ENCODE measurements at regions not wholly inside any gene's neighbourhood (a gene's known extent, or its start where the extent isn't known, plus 50 kb on each side); places are given as distances from the start of the nearest gene placed in this dataset.

- ATAC-seq (replicated peaks in 1 of 4) (peak; percentile 67 to 77 (median 73)), DNase-seq (peak in 1 of 35 experiments; percentile 23)
- H3K4me1 Mint-ChIP-seq: peaks cover 50 to 55% (median 51%) of the 10 kb centered on the region in 3 donors
- CTCF ChIA-PET: interaction anchor here in 1 of 2 donors (0.5 kb wide), 1 partner anchor 225 kb away, joined by 5 read pairs; no protein-coding TSS in a partner anchor
- H3K9me3 ChIP-seq: no peaks in the 10 kb centered on the region
- peak overlapping the region; percentile 65 for H3K27ac ChIP-seq (ENCODE audit: low read length)
- no peaks in the 10 kb centered on the region for H3K36me3 ChIP-seq (ENCODE audit: control insufficient read depth in 2 of 2, extremely low read depth in 1 of 2, insufficient read depth in 1 of 2, low read length in 1 of 2)
- H3K36me3 Mint-ChIP-seq: peaks cover 8% of the 10 kb centered on the region
- H3K27me3 Mint-ChIP-seq: no peaks in the 10 kb centered on the region
- H3K27me3 ChIP-seq (replicated peaks in 1 of 2; ENCODE audit: control insufficient read depth in 2 of 2, extremely low read depth in 1 of 2, insufficient read depth in 2 of 2, low read length in 1 of 2): no peaks in the 10 kb centered on the region
- no CpG with 5 or more reads among the region's 5 CpGs for WGBS (ENCODE audit: insufficient coverage)
- H3K4me1 ChIP-seq (ENCODE audit: control insufficient read depth in 1 of 2, extremely low read depth in 1 of 2, insufficient read depth in 2 of 2, low read length in 2 of 2): peaks cover 3 to 14% of the 10 kb centered on the region in 2 experiments
- POLR2A ChIA-PET: interaction anchor here in 1 of 2 donors (1.0 kb wide), 1 partner anchor 251 kb away, joined by 3 read pairs; no protein-coding TSS in a partner anchor
- no peak overlapping the region for H3K4me3 ChIP-seq (ENCODE audit: control insufficient read depth in 1 of 2, extremely low read depth in 1 of 2, low read length in 1 of 2)
- H3K27ac Mint-ChIP-seq: peak overlapping the region; percentile 92 to 93
- peak overlapping the region; percentile 11 to 39 (median 37) for H3K4me3 Mint-ChIP-seq
- H3K9me3 Mint-ChIP-seq: peaks cover 3 to 16% (median 4%) of the 10 kb centered on the region in 3 donors
These were observed 225.3 kb upstream of the B3GALT2 start for GRCh38 chr1:193411714-193412113.

- no peaks in the 10 kb centered on the region for H3K36me3 ChIP-seq (ENCODE audit: control insufficient read depth in 2 of 2, extremely low read depth in 1 of 2, insufficient read depth in 1 of 2, low read length in 1 of 2)
- POLR2A ChIA-PET: interaction anchor here in 1 of 2 donors (1.0 kb wide), 1 partner anchor 251 kb away, joined by 3 read pairs; no protein-coding TSS in a partner anchor
- ATAC-seq (replicated peaks in 1 of 4): no peak
- no peak for DNase-seq
- CTCF ChIA-PET: no interaction called here
- Mint-ChIP-seq H3K4me3 (no peak overlapping the region), H3K4me1 (peaks cover 50 to 54% (median 50%) of the 10 kb centered on the region in 3 donors), H3K36me3 (peaks cover 8% of the 10 kb centered on the region), H3K9me3 (peaks cover 3 to 16% (median 4%) of the 10 kb centered on the region in 3 donors), H3K27ac (peak overlapping the region; percentile 92 to 93), H3K27me3 (no peaks in the 10 kb centered on the region)
- no peaks in the 10 kb centered on the region for H3K9me3 ChIP-seq
- H3K27ac ChIP-seq (ENCODE audit: low read length): peak overlapping the region; percentile 65
- peaks cover 3 to 14% of the 10 kb centered on the region in 2 experiments for H3K4me1 ChIP-seq (ENCODE audit: control insufficient read depth in 1 of 2, extremely low read depth in 1 of 2, insufficient read depth in 2 of 2, low read length in 2 of 2)
- H3K4me3 ChIP-seq (ENCODE audit: control insufficient read depth in 1 of 2, extremely low read depth in 1 of 2, low read length in 1 of 2): no peak overlapping the region
- no peaks in the 10 kb centered on the region for H3K27me3 ChIP-seq (replicated peaks in 1 of 2; ENCODE audit: control insufficient read depth in 2 of 2, extremely low read depth in 1 of 2, insufficient read depth in 2 of 2, low read length in 1 of 2)
- no CpG with 5 or more reads among the region's 2 CpGs for WGBS (ENCODE audit: insufficient coverage)
These were observed 224.8 kb upstream of the B3GALT2 start for GRCh38 chr1:193411215-193411614.

- Histone ChIP-seq H3K4me3 (ENCODE audit: control insufficient read depth in 1 of 2, extremely low read depth in 1 of 2, low read length in 1 of 2) (no peak overlapping the region), H3K4me1 (ENCODE audit: control insufficient read depth in 1 of 2, extremely low read depth in 1 of 2, insufficient read depth in 2 of 2, low read length in 2 of 2) (peaks cover 3 to 14% of the 10 kb centered on the region in 2 experiments), H3K27me3 (replicated peaks in 1 of 2; ENCODE audit: control insufficient read depth in 2 of 2, extremely low read depth in 1 of 2, insufficient read depth in 2 of 2, low read length in 1 of 2) (no peaks in the 10 kb centered on the region), H3K9me3 (no peaks in the 10 kb centered on the region), H3K36me3 (ENCODE audit: control insufficient read depth in 2 of 2, extremely low read depth in 1 of 2, insufficient read depth in 1 of 2, low read length in 1 of 2) (no peaks in the 10 kb centered on the region), H3K27ac (ENCODE audit: low read length) (no peak overlapping the region)
- Mint-ChIP-seq H3K27ac (peak overlapping the region; percentile 76 to 84), H3K4me3 (no peak overlapping the region), H3K27me3 (no peaks in the 10 kb centered on the region), H3K9me3 (peaks cover 2 to 6% (median 3%) of the 10 kb centered on the region in 3 donors), H3K36me3 (peaks cover 5% of the 10 kb centered on the region), H3K4me1 (peaks cover 39 to 44% (median 42%) of the 10 kb centered on the region in 3 donors)
- DNase-seq (peak in 1 of 35 experiments; percentile 26), ATAC-seq (replicated peaks in 1 of 4) (no peak)
- 77% methylated on average over 7 of the region's 9 CpGs for WGBS (ENCODE audit: insufficient coverage)
- ChIA-PET POLR2A (no interaction called here), CTCF (interaction anchor here in 1 of 2 donors (0.5 kb wide), 1 partner anchor 9 kb away, joined by 3 read pairs; no protein-coding TSS in a partner anchor)
These were observed 222.4 kb upstream of the B3GALT2 start for GRCh38 chr1:193408782-193409293.

- peak in 1 of 35 experiments; percentile 67 for DNase-seq
- Mint-ChIP-seq H3K4me1 (peaks cover 23 to 36% (median 34%) of the 10 kb centered on the region in 3 donors), H3K36me3 (no peaks in the 10 kb centered on the region), H3K9me3 (no peaks in the 10 kb centered on the region), H3K4me3 (no peak overlapping the region), H3K27me3 (no peaks in the 10 kb centered on the region), H3K27ac (peak overlapping the region; percentile 62 to 82)
- Histone ChIP-seq H3K4me3 (ENCODE audit: control insufficient read depth in 1 of 2, extremely low read depth in 1 of 2, low read length in 1 of 2) (no peak overlapping the region), H3K27me3 (replicated peaks in 1 of 2; ENCODE audit: control insufficient read depth in 2 of 2, extremely low read depth in 1 of 2, insufficient read depth in 2 of 2, low read length in 1 of 2) (no peaks in the 10 kb centered on the region), H3K9me3 (no peaks in the 10 kb centered on the region), H3K4me1 (ENCODE audit: control insufficient read depth in 1 of 2, extremely low read depth in 1 of 2, insufficient read depth in 2 of 2, low read length in 2 of 2) (peaks cover 3 to 8% of the 10 kb centered on the region in 2 experiments), H3K36me3 (ENCODE audit: control insufficient read depth in 2 of 2, extremely low read depth in 1 of 2, insufficient read depth in 1 of 2, low read length in 1 of 2) (no peaks in the 10 kb centered on the region), H3K27ac (ENCODE audit: low read length) (no peak overlapping the region)
- WGBS (ENCODE audit: insufficient coverage): 33% methylated on average over 1 of the region's 4 CpGs
- ChIA-PET CTCF (interaction anchor here in 1 of 2 donors (0.6 kb wide), 1 partner anchor 1013 kb away, joined by 3 read pairs; no protein-coding TSS in a partner anchor), POLR2A (no interaction called here)
- ATAC-seq (replicated peaks in 1 of 4): peak; percentile 61 to 72 (median 66)
These were observed 220.5 kb upstream of the B3GALT2 start for GRCh38 chr1:193406901-193407300.

GRCh38 chr1:193404236-193404635 is 217.8 kb upstream of the B3GALT2 start:
- Histone ChIP-seq H3K27me3 (replicated peaks in 1 of 2; ENCODE audit: control insufficient read depth in 2 of 2, extremely low read depth in 1 of 2, insufficient read depth in 2 of 2, low read length in 1 of 2) (no peaks in the 10 kb centered on the region), H3K4me1 (ENCODE audit: control insufficient read depth in 1 of 2, extremely low read depth in 1 of 2, insufficient read depth in 2 of 2, low read length in 2 of 2) (peaks cover 0 to 3% of the 10 kb centered on the region in 2 experiments), H3K9me3 (no peaks in the 10 kb centered on the region), H3K4me3 (ENCODE audit: control insufficient read depth in 1 of 2, extremely low read depth in 1 of 2, low read length in 1 of 2) (no peak overlapping the region), H3K36me3 (ENCODE audit: control insufficient read depth in 2 of 2, extremely low read depth in 1 of 2, insufficient read depth in 1 of 2, low read length in 1 of 2) (no peaks in the 10 kb centered on the region), H3K27ac (ENCODE audit: low read length) (no peak overlapping the region)
- Mint-ChIP-seq H3K27me3 (no peaks in the 10 kb centered on the region), H3K27ac (no peak overlapping the region), H3K4me3 (no peak overlapping the region), H3K36me3 (no peaks in the 10 kb centered on the region), H3K4me1 (peaks cover 17 to 24% (median 23%) of the 10 kb centered on the region in 3 donors), H3K9me3 (no peaks in the 10 kb centered on the region)
- no peak for ATAC-seq (replicated peaks in 1 of 4)
- CTCF ChIA-PET: no interaction called here
- POLR2A ChIA-PET: no interaction called here
- WGBS (ENCODE audit: insufficient coverage): 100% methylated on average over 2 of the region's 2 CpGs
- no peak for DNase-seq

GRCh38 chr1:193402977-193403376 is 216.6 kb upstream of the B3GALT2 start:
- ChIA-PET CTCF (no interaction called here), POLR2A (interaction anchor here in 1 of 2 donors (0.6 to 0.8 kb wide), 2 partner anchors 32 to 728 kb away, joined by 3 to 4 read pairs; no protein-coding TSS in a partner anchor)
- peaks cover 0 to 3% of the 10 kb centered on the region in 2 experiments for H3K4me1 ChIP-seq (ENCODE audit: control insufficient read depth in 1 of 2, extremely low read depth in 1 of 2, insufficient read depth in 2 of 2, low read length in 2 of 2)
- H3K9me3 ChIP-seq: no peaks in the 10 kb centered on the region
- ATAC-seq (replicated peaks in 1 of 4) (no peak), DNase-seq (no peak)
- no peaks in the 10 kb centered on the region for H3K36me3 ChIP-seq (ENCODE audit: control insufficient read depth in 2 of 2, extremely low read depth in 1 of 2, insufficient read depth in 1 of 2, low read length in 1 of 2)
- Mint-ChIP-seq H3K27me3 (no peaks in the 10 kb centered on the region), H3K27ac (peak overlapping the region; percentile 13 to 57), H3K4me3 (no peak overlapping the region), H3K36me3 (no peaks in the 10 kb centered on the region), H3K4me1 (peaks cover 12 to 20% (median 19%) of the 10 kb centered on the region in 3 donors), H3K9me3 (no peaks in the 10 kb centered on the region)
- no peak overlapping the region for H3K4me3 ChIP-seq (ENCODE audit: control insufficient read depth in 1 of 2, extremely low read depth in 1 of 2, low read length in 1 of 2)
- no peaks in the 10 kb centered on the region for H3K27me3 ChIP-seq (replicated peaks in 1 of 2; ENCODE audit: control insufficient read depth in 2 of 2, extremely low read depth in 1 of 2, insufficient read depth in 2 of 2, low read length in 1 of 2)
- WGBS (ENCODE audit: insufficient coverage): no CpG with 5 or more reads among the region's 2 CpGs
- H3K27ac ChIP-seq (ENCODE audit: low read length): no peak overlapping the region

Measured in T-cell (primary cell).